Ecto neural progenitor cell (in vitro differentiated cells): ENCODE measurements at regions not wholly inside any gene's neighbourhood (a gene's known extent, or its start where the extent isn't known, plus 50 kb on each side); places are given as distances from the start of the nearest gene placed in this dataset.
"Not testable (repeated sequence)": the region's sequence is repeated elsewhere in the genome, so short reads cannot be mapped to it uniquely, and the experiment has no call there.

Source experiments
- DNase-seq: peaks from one replicate; pipeline ENCODE4 v3.0.0-alpha.2; 2018; ENCODE audit warnings: low spot score

GRCh38 chr18:42545825-42546224, 569.7 kb downstream of the RIT2 start:
- DNase-seq = no peak

- no peak for DNase-seq
These were observed 567.0 kb downstream of the RIT2 start for GRCh38 chr18:42548493-42548892.

GRCh38 chr18:42549596-42549995, 565.9 kb downstream of the RIT2 start:
- no peak for DNase-seq

GRCh38 chr18:42552559-42552958, 562.9 kb downstream of the RIT2 start:
- DNase-seq = not testable (repeated sequence)

GRCh38 chr18:42559069-42559690, 556.3 kb downstream of the RIT2 start:
- no peak for DNase-seq

- no peak for DNase-seq
These were observed 554.0 kb downstream of the RIT2 start for GRCh38 chr18:42561521-42561920.

GRCh38 chr18:42563995-42564394, 551.5 kb downstream of the RIT2 start:
- no peak for DNase-seq

GRCh38 chr18:42564761-42565160, 550.7 kb downstream of the RIT2 start:
- DNase-seq = peak; percentile 47

GRCh38 chr18:42568773-42569172, 546.7 kb downstream of the RIT2 start:
- DNase-seq = no peak

GRCh38 chr18:42574871-42575270, 540.6 kb downstream of the RIT2 start:
- DNase-seq = no peak

- DNase-seq = no peak
These were observed 539.4 kb downstream of the RIT2 start for GRCh38 chr18:42576124-42576523.

GRCh38 chr18:42578792-42579191, 536.7 kb downstream of the RIT2 start:
- no peak for DNase-seq

GRCh38 chr18:42582266-42582665, 533.2 kb downstream of the RIT2 start:
- no peak for DNase-seq

- DNase-seq = no peak
These were observed 532.2 kb downstream of the RIT2 start for GRCh38 chr18:42583283-42583731.

GRCh38 chr18:42586601-42587000, 528.9 kb downstream of the RIT2 start:
- no peak for DNase-seq

- no peak for DNase-seq
These were observed 526.7 kb downstream of the RIT2 start for GRCh38 chr18:42588786-42589185.

GRCh38 chr18:42604820-42605219, 510.7 kb downstream of the RIT2 start:
- no peak for DNase-seq

- no peak for DNase-seq
These were observed 508.5 kb downstream of the RIT2 start for GRCh38 chr18:42606886-42607495.

- DNase-seq = no peak
These were observed 504.4 kb downstream of the RIT2 start for GRCh38 chr18:42611134-42611533.

GRCh38 chr18:42614619-42615293, 500.7 kb downstream of the RIT2 start:
- no peak for DNase-seq

GRCh38 chr18:42617221-42617620, 498.3 kb downstream of the RIT2 start:
- DNase-seq = no peak

GRCh38 chr18:42619771-42620170, 495.7 kb downstream of the RIT2 start:
- DNase-seq = no peak

GRCh38 chr18:42620657-42621056, 494.8 kb downstream of the RIT2 start:
- no peak for DNase-seq
